IPS-NIHi7 (cell line): ENCODE measurements at regions not wholly inside any gene's neighbourhood (a gene's known extent, or its start where the extent isn't known, plus 50 kb on each side); places are given as distances from the start of the nearest gene placed in this dataset.
"Not testable (repeated sequence)": the region's sequence is repeated elsewhere in the genome, so short reads cannot be mapped to it uniquely, and the experiment has no call there.

Source experiments
- DNase-seq: peaks from one replicate; pipeline ENCODE4 v3.0.0; 2012; ENCODE audit warnings: mixed read lengths; ENCODE audit errors: extremely low spot score

GRCh38 chr5:118479285-118479684 is 509.1 kb downstream of the DTWD2 start:
- no peak for DNase-seq

- no peak for DNase-seq
These were observed 509.5 kb downstream of the DTWD2 start for GRCh38 chr5:118478852-118479251.

DNA sequence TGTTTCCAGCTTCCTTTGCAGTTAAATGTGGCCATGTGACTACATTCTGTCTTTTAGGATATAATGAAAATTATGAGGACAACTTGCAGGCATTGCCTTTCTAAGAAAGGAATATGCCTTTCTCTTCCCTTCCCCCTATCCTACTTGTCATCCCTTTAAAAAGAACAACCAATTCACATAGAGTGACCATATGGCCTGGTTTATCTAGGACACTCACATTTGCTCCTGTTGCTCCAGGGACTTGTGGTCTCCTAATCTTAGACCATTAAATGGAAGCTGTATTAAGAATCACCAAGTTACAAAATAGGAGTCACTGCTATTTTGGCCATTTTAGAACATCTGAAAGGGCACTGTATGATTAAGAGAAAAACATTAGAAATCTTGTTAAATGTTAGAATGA is 520.3 kb downstream of the DTWD2 start:
- DNase-seq, result no peak

- no peak for DNase-seq
These were observed 521.2 kb downstream of the DTWD2 start for GRCh38 chr5:118467103-118467502.

DNA sequence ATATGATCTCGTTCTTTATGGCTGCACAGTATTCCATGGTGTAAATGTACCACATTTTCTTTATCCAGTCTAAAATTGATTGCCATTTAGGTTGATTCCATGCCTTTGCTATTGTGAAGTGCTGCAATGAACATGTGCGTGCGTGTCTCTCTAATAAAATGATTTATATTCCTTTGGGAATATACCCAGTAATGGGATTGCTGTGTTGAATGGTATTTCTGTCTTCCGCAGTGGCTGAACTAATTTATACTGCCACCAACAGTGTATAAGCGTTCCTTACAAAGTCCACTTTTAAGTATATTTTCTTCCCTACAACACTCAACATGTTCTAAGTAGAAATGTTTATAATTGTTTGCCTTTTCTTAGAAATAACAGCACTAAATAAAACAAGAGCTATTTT is 521.9 kb downstream of the DTWD2 start:
- DNase-seq, result no peak

DNA sequence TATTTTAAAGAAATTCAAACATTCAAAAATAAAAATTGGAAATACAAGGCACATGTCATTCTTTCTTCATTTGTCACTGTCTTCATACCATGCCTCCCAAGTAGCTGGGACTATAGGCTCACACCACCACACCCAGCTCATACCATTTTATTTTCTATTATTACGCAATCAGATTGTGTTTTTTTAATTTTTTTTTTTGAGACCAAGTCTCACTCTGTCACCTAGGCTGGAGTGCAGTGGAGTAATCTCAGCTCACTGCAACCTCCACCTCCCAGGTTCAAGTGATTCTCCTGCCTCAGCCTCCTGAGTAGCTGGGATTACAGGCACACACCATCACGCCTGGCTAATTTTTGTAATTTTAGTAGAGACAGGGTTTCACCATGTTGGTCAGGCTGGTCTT is 526.1 kb downstream of the DTWD2 start:
- not testable (repeated sequence) for DNase-seq

DNA sequence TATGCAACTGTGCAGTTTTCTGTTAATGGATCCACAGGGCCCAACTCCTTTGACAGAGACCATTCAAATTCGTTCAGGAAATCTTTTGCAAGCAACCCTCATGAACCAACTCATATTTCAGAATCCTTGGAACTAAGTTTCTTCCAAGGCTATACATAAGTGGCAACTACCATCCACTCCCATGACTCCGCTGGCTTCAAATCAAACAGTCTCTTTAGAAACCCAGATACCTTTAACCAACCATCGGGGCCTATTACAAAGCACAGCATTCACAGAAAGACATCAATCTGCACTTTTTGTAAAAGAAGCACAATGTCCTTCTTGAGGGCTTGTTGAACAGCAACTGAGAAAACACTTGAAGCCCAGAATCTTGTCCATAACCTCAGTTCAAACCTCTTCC is 526.9 kb downstream of the DTWD2 start:
- no peak for DNase-seq

GRCh38 chr5:118459490-118459889 is 528.9 kb downstream of the DTWD2 start:
- peak; percentile 9 for DNase-seq

DNA sequence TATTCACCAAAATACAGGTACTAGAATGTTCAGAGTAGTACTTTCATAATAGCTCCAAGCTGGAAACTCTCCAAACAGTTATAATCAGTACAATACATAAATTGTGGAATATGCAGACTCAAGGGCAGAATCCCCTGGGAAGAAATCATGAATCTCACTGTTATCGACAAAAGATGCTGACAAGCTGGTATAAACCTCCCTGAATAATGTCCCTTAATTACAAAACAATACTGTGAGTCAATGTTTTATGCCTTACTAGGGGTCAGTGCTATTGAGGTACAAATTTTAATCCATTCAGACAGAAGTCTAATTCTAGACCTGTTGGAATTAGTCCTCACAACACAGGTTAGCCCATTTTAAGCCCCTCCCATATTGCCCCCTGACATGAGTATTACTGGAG is 532.3 kb downstream of the DTWD2 start:
- no peak for DNase-seq

GRCh38 chr5:118451697-118452247 is 536.6 kb downstream of the DTWD2 start:
- DNase-seq, result no peak

- DNase-seq, result no peak
These were observed 537.6 kb downstream of the DTWD2 start for GRCh38 chr5:118450554-118451332.

DNA sequence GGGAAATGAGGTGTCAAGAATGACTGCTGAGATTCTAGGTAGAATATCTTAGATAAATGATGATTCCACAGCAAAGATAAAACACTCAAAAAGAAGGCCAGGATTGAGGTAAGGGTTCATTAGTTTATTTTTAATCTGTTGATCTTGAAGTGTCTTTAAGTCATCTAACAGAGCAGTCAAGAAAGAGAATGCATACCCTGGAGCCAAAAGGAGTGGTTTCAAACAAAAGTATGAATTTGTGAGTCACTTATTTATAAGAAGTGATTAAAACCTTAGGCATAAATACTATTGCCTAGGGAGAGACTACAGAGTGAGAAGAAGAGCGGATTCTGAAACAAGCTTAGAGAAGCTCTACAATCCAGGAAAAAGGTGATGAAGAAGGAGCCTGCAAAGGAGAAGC is 541.0 kb downstream of the DTWD2 start:
- DNase-seq, result no peak

DNA sequence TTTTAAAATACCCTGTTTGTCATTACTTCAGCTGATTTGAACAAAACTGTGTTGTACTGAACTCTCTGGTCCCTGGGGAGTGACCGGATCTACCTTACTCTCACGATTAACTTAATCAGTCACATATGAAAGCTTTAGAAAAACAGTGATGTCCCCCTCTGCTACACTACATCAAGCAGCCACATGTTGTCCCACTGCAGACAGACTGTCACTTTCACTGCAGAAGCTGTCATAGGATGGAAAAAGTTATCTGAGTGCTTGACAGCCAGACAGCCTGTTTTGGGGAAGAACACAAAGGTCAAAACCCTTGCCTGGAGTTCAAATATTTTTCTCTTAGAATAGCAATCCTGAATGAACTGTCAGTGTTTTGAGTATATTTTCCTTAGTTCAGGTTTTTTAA is 546.4 kb downstream of the DTWD2 start:
- DNase-seq, result no peak

GRCh38 chr5:118441034-118441433 is 547.3 kb downstream of the DTWD2 start:
- no peak for DNase-seq

DNA sequence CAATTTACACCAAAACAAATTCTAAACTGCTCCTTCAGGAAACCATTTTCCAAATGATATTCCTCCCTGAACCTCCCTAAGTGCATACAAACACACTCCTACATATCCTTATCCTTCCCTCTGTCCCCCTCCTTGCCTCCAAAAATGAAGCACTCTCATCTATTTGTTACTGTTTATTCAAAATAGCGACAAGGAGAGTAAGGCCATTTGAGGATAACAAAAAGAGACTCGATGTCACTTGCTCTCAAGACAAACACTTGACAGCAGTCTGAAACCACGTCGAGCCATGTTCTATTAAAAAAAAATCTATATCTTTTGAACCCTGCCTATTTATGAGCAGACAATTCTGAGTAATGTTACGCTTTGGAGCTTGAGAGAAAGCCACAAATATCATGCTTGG is 547.9 kb downstream of the DTWD2 start:
- DNase-seq, result no peak

DNA sequence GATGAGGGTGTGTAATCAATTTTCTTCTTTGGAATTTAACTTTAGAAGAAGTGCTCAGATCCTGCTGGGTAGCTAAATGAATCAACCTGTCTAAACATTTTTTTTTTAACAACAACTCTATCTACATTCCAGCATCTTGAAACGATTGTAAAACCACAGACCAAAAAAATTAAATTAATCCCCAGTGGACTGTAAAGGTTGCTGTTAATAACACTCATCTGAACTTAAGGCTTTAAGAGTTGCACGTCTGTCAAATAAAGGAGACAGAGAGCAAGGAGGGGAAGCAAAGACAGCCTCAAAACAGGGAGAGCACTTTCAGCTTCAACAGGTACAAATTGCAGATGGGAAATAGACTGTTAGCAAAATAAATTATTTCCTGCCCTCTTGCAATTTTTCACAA is 548.5 kb downstream of the DTWD2 start:
- no peak for DNase-seq

DNA sequence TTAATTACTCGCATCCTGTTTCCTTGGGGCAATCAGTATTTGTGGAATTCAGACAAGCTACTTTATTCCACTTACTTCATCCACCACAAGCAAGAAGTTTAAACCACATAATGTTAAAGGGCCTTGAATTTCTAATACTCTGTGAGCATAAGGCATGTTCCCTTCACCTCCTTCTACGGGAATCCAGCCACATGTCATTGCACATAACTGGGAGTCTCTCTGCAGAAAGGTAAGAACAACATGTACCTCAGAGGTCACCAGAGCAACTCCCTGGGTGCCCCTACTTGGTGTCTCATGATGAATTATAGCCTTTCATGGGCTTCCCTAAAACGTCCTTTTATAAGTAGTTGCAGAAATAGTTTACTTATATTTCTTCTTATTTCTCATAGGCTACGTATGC is 553.2 kb downstream of the DTWD2 start:
- no peak for DNase-seq

- DNase-seq, result no peak
These were observed 553.8 kb downstream of the DTWD2 start for GRCh38 chr5:118434522-118434921.

DNA sequence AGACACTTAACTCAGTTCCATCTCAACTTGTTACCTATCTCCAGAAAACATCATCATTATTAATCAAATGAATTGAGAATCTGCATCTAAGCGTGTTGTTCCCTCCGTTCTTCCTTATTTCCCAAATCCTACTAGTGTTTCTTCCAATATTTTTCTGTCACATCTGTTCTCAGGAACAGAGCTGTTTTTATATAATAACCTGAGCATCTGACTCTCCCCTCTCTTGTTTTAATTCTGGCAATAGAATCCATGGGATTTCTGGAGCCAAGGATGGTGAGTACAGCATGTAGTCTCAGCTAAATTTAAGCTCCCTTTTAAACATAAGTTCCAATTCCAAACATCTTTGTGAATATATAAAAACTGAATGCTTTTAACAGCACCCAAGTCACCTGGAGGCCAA is 558.3 kb downstream of the DTWD2 start:
- DNase-seq, result no peak

DNA sequence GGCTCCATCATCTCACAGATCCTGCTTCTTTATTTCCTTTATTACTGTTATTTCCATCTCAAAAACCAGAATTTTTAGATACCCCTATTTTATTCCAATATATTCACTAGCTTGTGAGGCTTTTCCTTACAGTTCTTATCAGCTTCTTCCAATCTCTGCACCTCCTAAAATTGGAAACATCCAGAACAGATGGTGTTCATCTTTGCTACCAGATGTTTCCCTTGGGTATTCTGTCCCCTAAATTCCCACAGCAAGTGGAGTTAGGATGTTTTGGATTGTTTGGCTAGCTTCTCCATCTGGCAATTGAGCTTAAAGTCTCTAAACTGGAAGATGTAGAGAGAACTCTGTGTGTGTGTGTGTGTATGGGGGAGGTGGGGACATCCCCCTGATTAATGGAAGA is 580.4 kb downstream of the DTWD2 start:
- DNase-seq, result no peak

- peak; percentile 37 for DNase-seq
These were observed 582.7 kb downstream of the DTWD2 start for GRCh38 chr5:118405650-118406061.

- DNase-seq, result no peak
These were observed 591.1 kb downstream of the DTWD2 start for GRCh38 chr5:118397236-118397635.

DNA sequence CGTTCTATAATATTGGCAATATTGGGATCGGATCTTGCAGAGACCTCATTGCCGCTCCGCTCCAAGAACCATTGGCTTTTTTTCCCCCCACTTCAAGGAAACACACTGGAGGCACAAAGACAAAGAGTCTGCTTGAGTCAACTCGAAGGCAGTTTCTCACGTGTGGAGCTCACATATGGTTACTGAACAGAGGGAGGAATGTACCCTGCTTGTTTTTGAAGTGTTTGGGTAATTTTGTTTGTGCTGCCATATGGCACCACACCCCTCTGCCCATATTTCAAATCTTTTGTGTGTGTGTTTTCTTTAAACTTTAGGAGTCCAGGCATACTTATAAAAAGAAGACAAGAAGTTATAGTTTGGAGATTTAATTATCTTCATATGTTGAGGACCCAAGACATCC is 595.9 kb downstream of the DTWD2 start:
- DNase-seq, result no peak

DNA sequence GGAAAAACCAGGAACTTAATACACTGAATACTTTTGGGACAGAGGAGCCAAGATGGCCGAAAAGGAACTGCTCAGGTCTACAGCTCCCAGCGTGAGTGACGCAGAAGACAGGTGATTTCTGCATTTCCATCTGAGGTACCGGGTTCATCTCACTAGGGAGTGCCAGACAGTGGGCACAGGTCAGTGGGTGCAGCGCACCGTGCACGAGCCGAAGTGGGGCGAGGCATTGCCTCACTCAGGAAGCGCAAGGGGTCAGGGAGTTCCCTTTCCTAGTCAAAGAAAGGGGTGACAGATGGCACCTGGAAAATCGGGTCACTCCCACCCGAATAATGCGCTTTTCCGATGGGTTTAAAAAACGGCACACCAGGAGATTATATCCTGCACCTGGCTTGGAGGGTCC is 605.4 kb downstream of the DTWD2 start:
- DNase-seq, result not testable (repeated sequence)
